Mesendoderm (in vitro differentiated cells): ENCODE measurements at regions not wholly inside any gene's neighbourhood (a gene's known extent, or its start where the extent isn't known, plus 50 kb on each side); places are given as distances from the start of the nearest gene placed in this dataset.

Source experiments
- DNase-seq: peaks from one replicate; pipeline ENCODE4 v3.0.0; 2013
- H2AK5ac ChIP-seq: 2 replicates; pipeline ENCODE4 v1.6.1; 2013; ENCODE audit warnings: low read length, inconsistent platforms
- H2BK120ac ChIP-seq: 2 replicates; pipeline ENCODE4 v1.6.1; 2013; ENCODE audit warnings: low read depth, mild to moderate bottlenecking, low read length, moderate library complexity, mixed read lengths
- H2BK15ac ChIP-seq: replicated peaks from 2 replicates; pipeline ENCODE4 v1.6.1; 2013; ENCODE audit warnings: low read depth, mild to moderate bottlenecking, moderate library complexity
- H2BK5ac ChIP-seq: 2 replicates; pipeline ENCODE4 v1.6.1; 2013; ENCODE audit warnings: low read length, inconsistent platforms
- H3K18ac ChIP-seq: 2 replicates; pipeline ENCODE4 v1.6.1; 2013; ENCODE audit warnings: mild to moderate bottlenecking, low read length, mixed read lengths
- H3K23ac ChIP-seq: one replicate; pipeline ENCODE4 v1.6.1; 2013; ENCODE audit warnings: low read length
- H3K27ac ChIP-seq: 2 replicates; pipeline ENCODE4 v1.5.1; 2013; ENCODE audit warnings: low read depth, mild to moderate bottlenecking, inconsistent platforms, low read length, moderate library complexity
- H3K27me3 ChIP-seq: 2 replicates; pipeline ENCODE4 v1.6.1; 2013; ENCODE audit warnings: low read length, control low read depth, mild to moderate bottlenecking, inconsistent platforms; ENCODE audit not compliant: insufficient read depth, poor library complexity
- H3K36me3 ChIP-seq: 2 replicates; pipeline ENCODE4 v1.6.1; 2013; ENCODE audit warnings: low read length, inconsistent platforms; ENCODE audit not compliant: control insufficient read depth, insufficient read depth
- H3K4ac ChIP-seq: one replicate; pipeline ENCODE4 v1.6.1; 2013; ENCODE audit warnings: low read depth, mild to moderate bottlenecking, low read length, moderate library complexity
- H3K4me1 ChIP-seq: 2 replicates; pipeline ENCODE4 v1.6.1; 2013; ENCODE audit warnings: low read depth, low read length, inconsistent platforms; ENCODE audit not compliant: control insufficient read depth
- H3K4me2 ChIP-seq: 2 replicates; pipeline ENCODE4 v1.6.1; 2013; ENCODE audit warnings: low read length
- H3K4me3 ChIP-seq: 2 replicates; pipeline ENCODE4 v1.5.1; 2013; ENCODE audit warnings: mild to moderate bottlenecking, low read length
- H3K56ac ChIP-seq: one replicate; pipeline ENCODE4 v1.6.1; 2013; ENCODE audit warnings: low read length
- H3K79me1 ChIP-seq: 2 replicates; pipeline ENCODE4 v1.6.1; 2013; ENCODE audit warnings: low read length, inconsistent platforms
- H3K79me2 ChIP-seq: 2 replicates; pipeline ENCODE4 v1.6.1; 2013; ENCODE audit warnings: mild to moderate bottlenecking, low read length; ENCODE audit not compliant: control insufficient read depth, insufficient read depth
- H3K9ac ChIP-seq: 2 replicates; pipeline ENCODE4 v1.6.1; 2013; ENCODE audit warnings: low read length, inconsistent platforms
- H4K5ac ChIP-seq: one replicate; pipeline ENCODE4 v1.6.1; 2013; ENCODE audit warnings: low read length
- H4K8ac ChIP-seq: one replicate; pipeline ENCODE4 v1.6.1; 2013; ENCODE audit warnings: low read depth, mild to moderate bottlenecking, control low read depth, low read length, moderate library complexity
- WGBS: extraction: QIAGEN DNeasy Blood & Tissue Kit; methylation state at CpG from one replicate; pipeline ENCODE4 v1.1.7; 2013; ENCODE audit warnings: low lambda C conversion rate, missing lambda C conversion rate; ENCODE audit not compliant: insufficient coverage; ENCODE audit errors: extremely low coverage; 5-methylcytosine and 5-hydroxymethylcytosine counted together

- Histone ChIP-seq H3K79me2 (no peaks in the 10 kb centered on the region), H3K23ac (no peak overlapping the region), H3K4me1 (no peaks in the 10 kb centered on the region), H3K27me3 (no peaks in the 10 kb centered on the region), H2BK120ac (no peak overlapping the region), H3K4me2 (no peak overlapping the region), H4K5ac (no peak overlapping the region), H3K56ac (peak overlapping the region; percentile 17), H3K27ac (no peak overlapping the region), H3K36me3 (no peaks in the 10 kb centered on the region), H2AK5ac (no peak overlapping the region), H3K18ac (peak overlapping the region; percentile 65), H2BK5ac (no peak overlapping the region), H3K79me1 (no peaks in the 10 kb centered on the region), H4K8ac (no peak overlapping the region), H3K4ac (no peak overlapping the region), H3K9ac (no peak overlapping the region), H2BK15ac (no peak overlapping the region), H3K4me3 (no peak overlapping the region)
- DNase-seq = no peak
- WGBS = no CpG with 5 or more reads among the region's 3 CpGs
These were observed 84.2 kb upstream of the FRMD4A start for GRCh38 chr10:14414901-14415300.

- H3K18ac ChIP-seq = no peak overlapping the region
- no peaks in the 10 kb centered on the region for H3K79me2 ChIP-seq
- H3K4me3 ChIP-seq = no peak overlapping the region
- no peaks in the 10 kb centered on the region for H3K36me3 ChIP-seq
- no peaks in the 10 kb centered on the region for H3K27me3 ChIP-seq
- H3K4ac ChIP-seq = no peak overlapping the region
- no peak overlapping the region for H4K8ac ChIP-seq
- H2BK5ac ChIP-seq = no peak overlapping the region
- no CpG with 5 or more reads among the region's 5 CpGs for whole genome bisulfite sequencing
- H2BK120ac ChIP-seq = no peak overlapping the region
- H3K56ac ChIP-seq = no peak overlapping the region
- no peak overlapping the region for H2AK5ac ChIP-seq
- no peak overlapping the region for H3K23ac ChIP-seq
- H4K5ac ChIP-seq = no peak overlapping the region
- no peaks in the 10 kb centered on the region for H3K79me1 ChIP-seq
- H2BK15ac ChIP-seq = no peak overlapping the region
- no peak overlapping the region for H3K27ac ChIP-seq
- no peaks in the 10 kb centered on the region for H3K4me1 ChIP-seq
- H3K4me2 ChIP-seq = no peak overlapping the region
- H3K9ac ChIP-seq = no peak overlapping the region
- DNase-seq = no peak
These were observed 82.8 kb upstream of the FRMD4A start for GRCh38 chr10:14413523-14413922.

GRCh38 chr10:14412624-14413023 lies 81.9 kb upstream of the FRMD4A start:
- no CpG with 5 or more reads among the region's 2 CpGs for WGBS
- H2BK120ac ChIP-seq = no peak overlapping the region
- no peaks in the 10 kb centered on the region for H3K36me3 ChIP-seq
- H3K56ac ChIP-seq = no peak overlapping the region
- no peak overlapping the region for H4K5ac ChIP-seq
- no peak overlapping the region for H3K4ac ChIP-seq
- H3K4me3 ChIP-seq = no peak overlapping the region
- no peak overlapping the region for H2AK5ac ChIP-seq
- DNase-seq = no peak
- H3K18ac ChIP-seq = no peak overlapping the region
- H3K4me1 ChIP-seq = no peaks in the 10 kb centered on the region
- H3K4me2 ChIP-seq = no peak overlapping the region
- no peaks in the 10 kb centered on the region for H3K27me3 ChIP-seq
- H3K79me2 ChIP-seq = no peaks in the 10 kb centered on the region
- no peak overlapping the region for H2BK5ac ChIP-seq
- H3K79me1 ChIP-seq = no peaks in the 10 kb centered on the region
- H4K8ac ChIP-seq = no peak overlapping the region
- H3K23ac ChIP-seq = no peak overlapping the region
- no peak overlapping the region for H2BK15ac ChIP-seq
- no peak overlapping the region for H3K9ac ChIP-seq
- no peak overlapping the region for H3K27ac ChIP-seq

GRCh38 chr10:14409856-14410458 lies 79.2 kb upstream of the FRMD4A start:
- H4K5ac ChIP-seq = no peak overlapping the region
- no peak overlapping the region for H3K18ac ChIP-seq
- H3K27me3 ChIP-seq = no peaks in the 10 kb centered on the region
- no peak overlapping the region for H2AK5ac ChIP-seq
- no peak overlapping the region for H2BK15ac ChIP-seq
- no peaks in the 10 kb centered on the region for H3K36me3 ChIP-seq
- no peaks in the 10 kb centered on the region for H3K79me2 ChIP-seq
- H3K4ac ChIP-seq = no peak overlapping the region
- H3K4me2 ChIP-seq = no peak overlapping the region
- no peak overlapping the region for H3K27ac ChIP-seq
- H2BK5ac ChIP-seq = no peak overlapping the region
- DNase-seq = no peak
- no peak overlapping the region for H2BK120ac ChIP-seq
- H3K4me3 ChIP-seq = no peak overlapping the region
- no peak overlapping the region for H3K23ac ChIP-seq
- H3K4me1 ChIP-seq = no peaks in the 10 kb centered on the region
- no peak overlapping the region for H4K8ac ChIP-seq
- WGBS = no CpG with 5 or more reads among the region's 3 CpGs
- no peaks in the 10 kb centered on the region for H3K79me1 ChIP-seq
- H3K9ac ChIP-seq = no peak overlapping the region
- no peak overlapping the region for H3K56ac ChIP-seq

- H3K4me1 ChIP-seq = no peaks in the 10 kb centered on the region
- H3K23ac ChIP-seq = no peak overlapping the region
- H3K4me2 ChIP-seq = no peak overlapping the region
- no peak overlapping the region for H4K5ac ChIP-seq
- H2BK120ac ChIP-seq = no peak overlapping the region
- no peaks in the 10 kb centered on the region for H3K79me2 ChIP-seq
- no peak overlapping the region for H2BK15ac ChIP-seq
- no peak overlapping the region for H3K4me3 ChIP-seq
- H3K56ac ChIP-seq = no peak overlapping the region
- H2AK5ac ChIP-seq = no peak overlapping the region
- no peak overlapping the region for H3K18ac ChIP-seq
- H2BK5ac ChIP-seq = no peak overlapping the region
- DNase-seq = no peak
- no peaks in the 10 kb centered on the region for H3K79me1 ChIP-seq
- no peaks in the 10 kb centered on the region for H3K27me3 ChIP-seq
- no peak overlapping the region for H4K8ac ChIP-seq
- no peak overlapping the region for H3K27ac ChIP-seq
- WGBS = no CpG with 5 or more reads among the region's 4 CpGs
- no peak overlapping the region for H3K4ac ChIP-seq
- H3K36me3 ChIP-seq = no peaks in the 10 kb centered on the region
- H3K9ac ChIP-seq = no peak overlapping the region
These were observed 78.5 kb upstream of the FRMD4A start for GRCh38 chr10:14409247-14409646.

GRCh38 chr10:14408139-14408538 lies 77.4 kb upstream of the FRMD4A start:
- Histone ChIP-seq H2BK5ac (no peak overlapping the region), H3K27me3 (no peaks in the 10 kb centered on the region), H3K56ac (no peak overlapping the region), H2BK15ac (no peak overlapping the region), H4K5ac (no peak overlapping the region), H3K36me3 (no peaks in the 10 kb centered on the region), H2BK120ac (no peak overlapping the region), H3K79me2 (no peaks in the 10 kb centered on the region), H3K4me3 (no peak overlapping the region), H3K27ac (no peak overlapping the region), H3K4ac (no peak overlapping the region), H3K4me1 (no peaks in the 10 kb centered on the region), H2AK5ac (no peak overlapping the region), H3K23ac (no peak overlapping the region), H3K79me1 (no peaks in the 10 kb centered on the region), H3K9ac (no peak overlapping the region), H3K4me2 (no peak overlapping the region), H4K8ac (no peak overlapping the region), H3K18ac (no peak overlapping the region)
- no CpG with 5 or more reads among the region's 2 CpGs for WGBS
- DNase-seq = no peak
